ENCODE measurements at regions not wholly inside any gene's neighbourhood (a gene's known extent, or its start where the extent isn't known, plus 50 kb on each side); places are given as distances from the start of the nearest gene placed in this dataset.

DNA sequence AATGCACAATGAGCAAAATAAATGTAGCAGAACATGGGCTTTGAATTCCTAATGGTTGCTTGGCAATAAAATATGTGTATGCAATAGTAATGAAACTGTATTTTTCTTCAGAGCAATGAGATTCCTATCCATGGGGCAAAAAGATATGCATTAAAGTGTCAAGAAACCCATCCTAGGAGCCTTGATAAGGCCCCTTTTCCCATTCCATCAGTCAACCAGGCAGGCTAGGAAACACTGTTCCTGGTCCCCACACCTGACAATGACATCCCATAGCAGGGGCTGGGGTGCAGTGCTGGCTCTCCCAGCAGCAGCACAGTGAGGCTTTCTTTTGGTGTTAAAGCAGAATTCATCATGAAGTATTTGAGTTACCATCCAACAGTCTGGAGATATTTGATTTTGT, 113.3 kb upstream of the AGTR1 start:
- DNase-seq (ENCODE audit: low spot score): no peak

DNA sequence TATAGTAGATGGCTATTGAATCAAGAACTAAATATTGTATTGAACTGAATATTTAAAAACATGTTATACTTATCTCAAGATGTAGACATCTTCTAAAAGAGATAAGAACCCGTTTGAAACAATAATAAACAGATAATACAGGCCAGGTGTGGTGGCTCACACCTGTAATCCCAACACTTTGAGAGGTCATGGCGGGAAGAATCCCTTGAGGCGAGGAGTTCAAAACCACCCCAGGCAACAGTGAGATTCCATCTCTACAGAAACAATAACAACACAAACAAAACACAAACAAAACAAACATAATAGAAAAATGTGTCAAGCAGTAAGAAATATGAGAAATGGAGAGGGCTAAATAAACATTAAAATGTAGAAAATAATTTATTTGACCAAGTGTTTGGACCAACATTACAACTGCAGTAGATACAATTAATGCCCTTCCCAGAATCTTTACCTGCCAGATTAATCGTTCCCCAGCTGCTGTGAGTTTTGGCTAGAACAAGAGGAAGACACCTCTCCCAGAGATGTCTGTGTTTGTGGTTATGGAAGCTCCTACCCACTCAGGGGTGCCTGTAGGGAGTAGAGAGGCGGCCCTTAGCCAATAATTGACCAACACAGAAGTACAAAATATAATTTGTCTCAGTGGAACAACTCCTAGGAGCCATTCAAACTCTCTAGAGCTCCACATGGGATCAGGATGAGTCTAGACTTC, 111.9 kb upstream of the AGTR1 start:
- no peak for DNase-seq (ENCODE audit: low spot score)

DNA sequence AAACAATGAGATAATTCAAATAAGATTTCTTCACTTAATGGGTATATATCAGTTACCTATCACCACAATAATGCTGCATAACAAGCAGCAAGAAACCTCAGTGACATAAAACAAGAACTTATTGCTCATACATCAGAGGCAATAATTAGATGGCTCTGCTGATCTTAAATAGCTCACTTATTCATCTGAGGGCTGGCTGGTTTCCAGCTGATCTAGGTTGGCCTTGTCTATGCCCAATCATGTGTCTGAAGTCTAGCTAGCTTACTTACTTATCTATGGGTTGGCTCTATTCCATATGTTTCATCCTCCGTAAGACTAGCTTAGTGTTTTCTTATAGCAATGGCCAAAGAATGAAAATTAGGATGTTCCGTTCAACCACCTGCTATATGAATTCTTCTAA, 109.4 kb upstream of the AGTR1 start:
- no peak for DNase-seq (ENCODE audit: low spot score)

DNA sequence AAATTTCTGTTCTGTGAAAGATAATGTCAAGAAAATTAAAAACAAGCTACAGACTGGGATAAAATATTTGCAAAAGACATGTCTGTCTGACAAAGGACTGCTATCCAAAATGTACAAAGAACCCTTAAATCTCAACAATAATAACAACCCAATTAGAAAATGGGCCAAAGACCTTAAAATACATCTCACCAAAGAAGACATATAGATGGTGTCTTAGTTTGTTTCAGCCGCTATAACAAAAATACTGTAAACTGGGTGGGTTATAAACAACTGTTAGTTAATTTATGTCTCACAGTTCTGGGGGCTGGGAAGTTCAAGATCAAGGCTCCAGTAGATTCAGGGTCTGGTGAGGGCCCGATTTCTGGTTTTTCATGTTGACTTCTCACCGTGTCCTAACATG, 106.2 kb upstream of the AGTR1 start:
- DNase-seq (ENCODE audit: low spot score): no peak

DNA sequence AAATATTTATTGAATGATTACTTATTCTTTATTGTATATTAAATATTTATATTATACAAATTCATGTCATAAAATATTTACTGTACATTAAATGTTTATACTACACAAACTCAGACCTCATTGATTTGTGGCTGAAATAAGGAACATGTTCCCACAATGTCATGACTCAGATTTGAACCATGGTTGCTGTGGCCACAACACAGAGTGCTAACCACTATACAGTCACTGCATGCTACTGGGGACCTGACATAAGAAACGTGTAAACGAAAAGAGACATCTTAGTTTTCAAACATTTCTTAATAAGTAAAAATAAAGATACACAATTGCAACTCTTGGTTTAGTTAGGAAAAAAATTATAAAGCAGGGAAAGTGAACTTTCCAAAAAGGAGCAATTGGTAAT, 99.1 kb upstream of the AGTR1 start:
- no peak for DNase-seq (ENCODE audit: low spot score)

DNA sequence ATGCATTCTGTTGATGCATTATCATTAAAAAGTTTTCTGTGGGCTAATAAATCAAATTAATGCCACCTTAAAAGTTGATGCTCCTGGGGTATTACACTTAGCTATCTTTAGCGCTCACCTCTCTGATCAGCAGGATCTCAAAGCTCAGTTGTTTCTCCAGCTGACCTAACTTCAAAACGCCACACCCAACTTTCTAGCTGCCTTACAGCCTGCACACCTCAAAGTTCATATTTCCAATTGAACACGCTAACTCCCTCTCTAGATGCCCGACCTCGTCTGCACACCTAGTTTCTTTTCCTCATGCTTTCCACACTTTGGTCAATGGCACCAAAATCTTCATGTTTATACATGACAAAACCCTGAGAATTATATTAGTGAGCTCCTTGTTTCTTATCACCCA, 98.2 kb upstream of the AGTR1 start:
- no peak for DNase-seq (ENCODE audit: low spot score)

DNA sequence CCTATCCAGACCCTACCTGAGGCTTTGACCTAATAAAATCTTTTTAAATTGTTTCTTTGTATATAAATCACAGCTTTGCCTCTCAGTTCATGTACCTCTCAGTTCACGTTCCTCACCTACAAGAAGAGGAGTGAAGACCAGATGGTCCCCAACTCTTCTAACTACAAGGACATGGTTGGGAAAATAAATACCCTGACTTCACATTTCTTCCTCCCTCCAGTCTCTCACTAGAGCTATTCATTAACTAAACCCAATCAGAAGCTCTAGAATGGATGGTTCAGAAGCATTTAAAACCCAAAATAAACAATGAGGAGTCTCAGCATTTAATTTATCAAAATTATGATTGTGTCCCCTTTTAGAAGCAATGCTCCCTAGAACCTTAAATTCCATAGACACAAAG, 97.3 kb upstream of the AGTR1 start:
- no peak for DNase-seq (ENCODE audit: low spot score)

DNA sequence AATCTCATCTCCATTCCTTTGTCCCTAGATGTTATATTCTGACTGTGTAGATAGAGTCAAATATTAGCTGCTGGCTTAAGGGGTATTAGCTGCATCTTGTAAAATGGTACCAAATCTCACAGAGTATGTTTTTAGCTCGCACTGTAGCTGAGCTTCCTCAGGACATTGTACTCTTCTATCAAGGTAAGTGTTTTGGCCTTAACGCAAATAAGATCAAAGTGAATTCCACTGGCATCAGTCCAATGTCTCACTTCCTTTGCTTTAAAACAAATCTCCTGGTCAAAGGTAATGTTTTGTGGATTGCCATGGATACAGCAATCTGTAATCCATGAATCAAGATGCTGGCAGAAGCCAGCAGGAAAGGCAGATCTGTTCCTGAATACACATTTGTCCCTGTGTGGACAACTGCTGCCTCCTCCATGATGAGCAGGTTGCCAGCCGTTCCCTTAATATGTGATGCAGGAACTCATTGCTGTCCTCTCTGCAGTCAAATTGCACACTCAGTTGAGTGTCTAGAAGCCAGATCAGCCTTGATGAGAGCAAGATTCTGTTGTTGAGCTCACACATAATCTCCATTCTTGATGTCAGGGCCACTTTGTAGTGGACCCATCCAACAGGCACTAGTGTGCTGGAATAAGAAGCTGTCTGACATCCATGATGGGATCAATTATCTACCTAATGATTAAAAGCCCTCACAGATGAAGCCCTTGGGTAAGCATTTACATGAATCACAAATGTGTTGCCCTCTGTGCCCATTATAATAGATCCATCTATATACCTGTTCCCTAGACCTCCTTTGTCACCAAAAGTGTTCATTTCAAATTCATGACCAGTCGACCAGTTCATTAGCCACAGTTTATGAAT, 96.6 kb upstream of the AGTR1 start:
- no peak for DNase-seq (ENCODE audit: low spot score)

DNA sequence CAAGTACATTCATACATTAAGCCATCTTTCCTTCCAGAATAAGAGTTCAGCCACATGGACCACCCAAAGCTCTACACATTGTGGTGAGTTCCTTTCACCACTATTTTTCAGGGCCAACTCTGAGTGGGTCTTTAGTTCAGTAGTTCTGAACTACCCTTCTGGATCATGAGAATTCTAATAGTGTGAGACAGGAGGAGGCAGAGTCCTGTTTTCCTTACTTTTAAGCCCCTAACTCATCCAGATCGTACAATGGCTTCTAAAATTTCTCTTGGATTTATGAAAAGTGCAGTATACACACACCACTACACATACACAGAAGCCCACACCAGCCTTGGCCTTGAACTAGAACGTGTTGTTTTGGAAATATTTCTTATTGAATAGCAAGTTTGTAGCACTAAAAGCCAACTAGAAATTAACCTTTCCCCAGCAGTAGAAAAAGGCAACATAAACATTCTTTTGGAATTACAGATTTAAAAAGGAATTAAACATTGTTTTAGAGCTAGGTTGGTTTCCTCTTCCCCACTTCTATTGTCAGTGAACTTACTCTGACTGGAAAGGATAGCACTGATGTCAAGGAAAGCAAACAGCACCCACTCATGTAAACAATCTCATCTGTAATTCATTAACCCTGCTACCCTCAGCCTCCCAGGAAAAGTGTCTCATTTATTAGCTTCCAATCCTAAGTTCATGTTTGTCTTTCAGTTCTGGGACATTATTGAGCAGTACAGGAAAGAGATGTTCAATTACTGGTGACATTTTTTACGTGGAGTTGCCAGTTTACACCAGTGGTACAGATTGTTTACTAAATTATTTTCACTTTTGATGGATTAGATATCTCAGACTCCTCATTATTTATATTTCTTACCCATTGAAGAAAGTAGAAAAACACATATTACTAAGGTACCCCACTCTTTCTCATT, 95.7 kb upstream of the AGTR1 start:
- DNase-seq (ENCODE audit: low spot score): no peak

DNA sequence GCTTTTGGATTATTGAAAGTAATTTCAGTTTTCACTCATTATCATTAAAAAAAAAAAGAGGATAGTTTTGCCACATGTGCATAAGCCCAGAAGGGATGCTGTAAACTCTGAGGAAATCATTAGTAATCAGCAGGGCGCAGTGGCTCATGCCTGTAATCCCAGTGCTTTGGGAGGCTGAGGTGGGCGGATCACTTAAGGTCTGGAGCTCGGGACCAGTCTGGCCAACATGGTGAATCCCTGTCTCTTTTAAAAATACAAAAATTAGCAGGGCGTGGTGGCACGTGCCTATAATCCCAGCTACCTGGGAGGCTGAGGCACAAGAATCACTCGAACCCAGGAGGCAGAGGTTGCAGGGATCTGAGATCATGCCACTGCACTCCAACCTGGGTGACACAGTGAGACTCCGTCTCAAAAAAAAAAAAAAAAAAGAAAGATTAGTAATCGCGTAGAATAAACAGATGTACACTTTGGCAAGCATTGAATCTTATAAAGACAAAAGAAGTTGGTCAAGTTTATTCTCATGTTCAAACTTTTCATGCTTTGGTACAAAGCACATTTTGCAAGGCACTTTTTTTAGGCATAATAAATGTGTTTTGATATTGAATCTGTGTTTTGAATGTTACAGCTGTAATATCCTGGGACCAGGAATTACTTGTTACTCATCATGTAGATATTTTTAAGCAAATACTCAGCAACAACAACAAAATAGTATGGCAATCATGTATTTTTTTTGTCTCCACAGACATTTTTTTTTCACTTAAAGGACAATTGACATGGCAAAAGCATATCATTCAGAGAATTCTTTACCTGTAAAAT, 93.2 kb upstream of the AGTR1 start:
- DNase-seq (ENCODE audit: low spot score): no peak

DNA sequence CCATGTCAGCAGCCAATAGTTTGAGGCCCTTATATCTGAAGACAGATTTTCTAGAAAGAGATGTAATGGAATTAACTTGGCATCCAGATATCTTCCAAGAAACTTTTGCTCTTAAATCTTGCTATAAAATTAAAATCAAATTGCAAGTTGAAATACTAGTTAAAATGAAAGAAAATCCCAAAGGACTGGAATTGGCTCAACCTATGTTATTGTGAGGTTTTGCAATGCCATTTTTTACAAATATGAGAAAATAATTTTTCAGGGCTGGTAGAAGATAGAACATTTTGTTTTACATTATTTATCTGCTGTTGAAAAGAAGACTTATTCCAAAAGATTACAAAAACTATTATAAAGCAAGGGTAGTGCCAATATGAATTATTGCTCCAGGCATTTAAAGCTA, 92.2 kb upstream of the AGTR1 start:
- no peak for DNase-seq (ENCODE audit: low spot score)

DNA sequence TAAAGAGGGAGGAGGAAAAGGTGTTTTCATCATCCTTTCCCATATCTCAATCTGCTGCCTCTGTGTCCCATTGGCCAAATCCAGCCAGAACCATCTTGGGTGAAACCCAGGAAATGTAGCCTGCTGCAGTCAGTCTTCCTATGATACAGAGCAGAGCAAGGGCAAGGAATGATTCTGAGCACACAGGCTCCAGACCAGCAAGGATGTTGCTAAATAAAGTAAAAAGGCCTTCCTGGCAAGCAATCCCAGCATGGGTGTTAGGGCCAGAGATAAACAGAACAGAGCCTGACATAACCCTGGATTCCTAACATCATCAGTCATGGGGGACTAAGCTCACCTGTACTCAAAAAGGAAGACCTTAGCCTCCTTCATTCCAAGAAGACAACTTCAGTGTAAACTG, 90.7 kb upstream of the AGTR1 start:
- no peak for DNase-seq (ENCODE audit: low spot score)

DNA sequence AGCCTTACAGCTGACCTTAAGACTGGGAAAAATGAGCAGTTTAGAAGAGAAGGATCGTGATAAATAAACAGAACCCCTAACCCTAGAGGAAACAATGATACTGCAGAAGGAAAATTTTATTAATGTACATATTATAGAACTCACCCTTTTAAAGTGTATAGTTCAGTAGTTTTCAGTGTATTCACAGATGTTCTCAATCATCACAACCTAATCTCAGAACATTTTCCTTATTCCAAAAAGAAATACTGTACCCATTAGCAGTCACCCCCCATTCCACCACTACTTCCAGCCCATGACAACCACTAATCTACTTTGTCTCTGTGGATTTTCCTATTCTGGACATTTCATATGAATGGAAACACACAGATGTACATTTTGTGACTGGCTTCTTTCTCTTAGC, 90.2 kb upstream of the AGTR1 start:
- DNase-seq (ENCODE audit: low spot score): no peak

DNA sequence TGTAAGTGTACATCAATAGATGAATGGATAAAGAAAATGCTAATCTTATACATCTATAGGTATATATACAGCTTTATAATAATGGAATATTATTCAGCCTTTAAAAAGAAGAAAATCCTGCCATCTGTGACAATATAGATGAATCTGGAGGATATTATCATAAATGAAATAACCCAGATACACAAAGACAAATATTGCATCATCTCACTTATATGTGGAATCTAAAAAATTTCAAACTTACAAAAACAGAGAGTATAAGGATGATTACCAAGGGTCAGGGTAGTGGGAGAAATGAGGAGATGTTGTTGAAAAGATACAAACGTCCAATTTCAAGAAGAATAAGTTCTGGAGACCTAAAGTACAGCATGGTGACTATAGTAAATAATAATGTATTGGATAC, 85.4 kb upstream of the AGTR1 start:
- no peak for DNase-seq (ENCODE audit: low spot score)

DNA sequence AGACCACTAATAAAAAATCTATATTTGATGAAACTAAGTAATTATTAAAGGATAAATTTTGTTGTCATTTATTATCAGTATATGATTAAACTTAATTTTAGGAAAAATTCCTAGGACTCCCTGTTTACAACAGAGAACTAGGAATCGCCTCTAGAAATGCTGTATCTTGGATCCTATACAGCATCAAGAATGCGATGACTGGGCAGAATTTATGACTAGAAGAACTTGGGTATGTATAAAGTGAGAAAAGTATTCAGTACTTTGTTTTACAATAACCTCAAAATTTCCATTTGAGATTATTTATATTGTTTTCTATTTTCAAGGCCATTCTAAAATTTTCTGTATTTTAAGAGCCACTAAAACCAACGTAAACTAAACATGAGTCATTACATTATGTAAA, 82.3 kb upstream of the AGTR1 start:
- DNase-seq (ENCODE audit: low spot score): no peak

DNA sequence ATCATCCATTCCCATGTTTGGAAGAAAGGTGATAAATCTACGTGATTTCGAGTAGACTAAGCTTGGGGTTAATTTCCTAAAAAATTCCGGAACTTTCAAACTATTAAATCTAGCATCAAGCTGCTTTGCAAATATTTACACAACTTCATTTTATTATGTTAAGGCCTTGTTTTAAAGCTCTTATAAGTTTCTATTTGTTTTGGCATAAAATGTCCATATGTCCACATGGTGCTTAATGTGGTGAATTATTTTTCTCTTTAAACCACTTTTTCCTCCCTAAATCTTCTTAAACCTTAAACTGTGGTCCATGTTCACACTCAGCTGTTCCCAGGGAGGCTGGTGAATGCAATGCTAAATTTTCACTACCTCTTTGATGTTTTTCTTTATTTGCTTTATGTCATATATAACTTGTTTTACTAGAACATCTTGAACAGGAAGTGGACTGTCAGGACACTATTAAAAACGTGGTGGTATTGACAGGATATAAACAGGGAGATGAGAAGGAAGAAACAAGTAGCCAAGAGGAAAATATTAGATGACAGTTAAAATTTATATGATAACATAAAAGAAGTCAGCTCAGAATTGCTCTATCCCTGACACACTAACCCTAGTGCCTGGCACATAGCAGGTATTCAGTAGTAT, 72.5 kb upstream of the AGTR1 start:
- no peak for DNase-seq (ENCODE audit: low spot score)

DNA sequence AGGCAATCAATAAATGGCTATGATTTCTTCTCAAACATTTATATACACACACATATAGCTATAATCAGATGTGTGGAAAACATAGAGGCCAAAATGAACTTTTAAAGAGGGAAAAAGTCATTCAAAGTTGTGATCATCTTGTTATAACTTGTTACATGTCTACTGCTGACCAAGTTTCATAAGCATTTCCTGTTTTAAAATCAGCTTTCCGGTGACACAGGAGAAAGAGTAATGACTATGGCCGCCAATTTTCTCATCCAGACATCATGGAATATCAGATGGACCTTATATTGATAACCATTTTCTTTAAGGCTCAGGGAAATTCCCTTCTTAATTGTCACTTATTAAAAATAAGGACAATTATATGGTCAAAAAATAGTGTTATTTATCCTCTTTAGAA, 71.7 kb upstream of the AGTR1 start:
- no peak for DNase-seq (ENCODE audit: low spot score)

DNA sequence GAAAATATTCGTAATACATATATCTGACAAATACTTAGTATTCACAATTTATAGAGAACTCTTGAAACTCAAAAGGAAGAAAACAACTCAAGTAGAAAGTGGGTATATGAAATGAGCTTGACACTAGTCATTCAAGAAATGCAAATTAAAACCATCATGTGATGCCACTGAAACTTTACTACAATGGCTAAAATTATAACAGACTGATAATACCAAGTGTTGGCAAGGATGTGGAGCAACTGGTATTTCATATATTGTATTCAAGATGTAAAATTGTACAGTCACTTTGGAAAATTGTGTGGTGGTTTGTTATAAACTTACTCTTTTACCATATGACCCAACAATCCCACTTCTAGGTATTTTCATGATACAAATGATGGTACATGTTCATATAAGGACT, 68.7 kb upstream of the AGTR1 start:
- DNase-seq (ENCODE audit: low spot score): no peak

DNA sequence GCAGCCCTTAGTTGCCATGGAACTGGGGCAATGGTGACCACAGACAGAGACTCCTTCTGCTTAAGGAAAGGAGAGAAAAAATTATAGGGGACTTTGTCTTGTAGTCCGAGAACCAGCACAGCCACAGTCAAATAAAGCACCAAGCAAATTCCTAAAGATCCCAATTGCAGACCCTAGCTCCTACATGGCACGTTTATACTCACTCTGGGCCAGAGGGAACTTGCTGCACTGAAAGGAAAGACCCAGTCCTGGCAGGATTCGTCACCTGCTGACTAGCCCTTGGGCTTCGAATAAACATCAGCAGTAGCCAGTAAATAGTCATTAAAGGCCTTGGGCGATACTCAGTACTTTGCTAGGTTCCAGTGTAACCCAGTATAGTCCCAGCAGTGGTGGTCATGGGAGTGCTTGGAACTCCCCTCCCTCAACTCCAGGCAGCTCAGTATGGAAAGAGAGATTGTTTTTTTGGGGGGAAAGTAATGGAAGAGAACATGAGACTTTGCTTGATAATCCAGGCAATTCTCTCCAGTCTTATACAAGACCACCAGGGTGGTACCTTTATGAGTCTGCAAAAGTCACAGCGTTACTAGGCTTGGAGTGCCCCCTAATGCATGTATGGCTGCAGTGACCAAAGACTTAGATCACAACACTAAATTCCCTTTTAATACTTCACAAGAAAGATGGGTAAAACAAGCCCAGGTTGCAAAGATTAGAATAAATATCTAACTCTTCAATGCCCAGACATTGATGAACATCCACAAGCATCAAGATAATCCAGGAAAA, 66.4 kb upstream of the AGTR1 start:
- DNase-seq (ENCODE audit: low spot score): no peak

DNA sequence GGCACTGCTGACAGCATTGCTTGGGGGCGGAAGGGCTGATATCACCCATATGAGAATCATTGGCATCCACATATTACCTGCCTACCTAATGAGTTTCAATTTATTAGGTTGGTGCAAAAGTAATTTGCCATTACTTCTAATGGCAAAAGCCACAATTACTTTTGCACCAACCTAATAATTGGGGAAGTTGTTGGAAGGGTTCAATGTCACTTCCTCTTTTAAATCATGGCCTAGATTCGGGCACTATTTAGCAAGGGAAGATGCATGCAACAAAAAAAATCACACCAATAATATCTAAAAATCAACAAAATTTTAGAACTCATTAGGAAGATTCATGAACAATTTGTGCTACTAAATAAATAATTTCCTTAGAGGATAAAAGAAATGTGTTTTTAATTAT, 56.0 kb upstream of the AGTR1 start:
- no peak for DNase-seq (ENCODE audit: low spot score)

DNA sequence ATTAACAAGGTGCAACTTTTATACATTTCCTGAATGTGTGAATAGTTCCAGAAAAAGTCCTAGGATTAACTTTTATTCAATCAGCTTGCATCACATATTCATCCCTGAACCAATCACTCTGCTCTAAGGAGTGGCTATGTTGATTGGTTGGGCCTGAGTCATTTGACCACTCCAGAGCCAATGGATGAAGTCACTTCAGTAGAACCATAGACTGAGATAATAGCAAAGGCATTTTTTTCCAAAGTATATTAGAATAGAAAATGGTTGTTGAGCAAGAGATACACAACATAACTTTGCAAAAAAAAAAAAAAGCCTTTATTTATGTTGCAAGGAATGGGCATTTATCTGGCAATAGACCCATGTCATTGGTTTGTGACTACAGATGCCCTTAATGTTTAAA, 55.5 kb upstream of the AGTR1 start:
- DNase-seq (ENCODE audit: low spot score): no peak

All from cerebellar cortex (tissue), 1 donor.